Nephron (organoid): ENCODE measurements at regions not wholly inside any gene's neighbourhood (a gene's known extent, or its start where the extent isn't known, plus 50 kb on each side); places are given as distances from the start of the nearest gene placed in this dataset.

Experiments used
- H3K27ac Mint-ChIP-seq, 3 experiments: 2 replicates each; pipeline ENCODE4 v1.8.0; 2020; ENCODE audit warnings: mixed read lengths in 3 of 3, mild to moderate bottlenecking in 2 of 3, moderate library complexity in 1 of 3
- H3K27me3 Mint-ChIP-seq: 2 replicates; pipeline ENCODE4 v1.8.0; 2021; ENCODE audit warnings: low read depth, mild to moderate bottlenecking, moderate library complexity, mixed read lengths
- H3K36me3 Mint-ChIP-seq: 2 replicates; pipeline ENCODE4 v1.8.0; 2020; ENCODE audit warnings: low read depth, mixed read lengths
- H3K4me1 Mint-ChIP-seq: 2 replicates; pipeline ENCODE4 v1.8.0; 2020; ENCODE audit warnings: mixed read lengths
- H3K4me3 Mint-ChIP-seq, 3 experiments: 2 replicates each; pipeline ENCODE4 v1.8.0; 2020; ENCODE audit warnings: mild to moderate bottlenecking in 3 of 3, mixed read lengths in 3 of 3, moderate library complexity in 2 of 3
- H3K9me3 Mint-ChIP-seq: 2 replicates; pipeline ENCODE4 v1.8.0; 2020; ENCODE audit warnings: mixed read lengths
- CTCF ChIP-seq, 3 experiments: fragments of 200-600 bp; sonication (generic); IDR thresholded peaks; one replicate each; pipeline ENCODE4 v1.5.0; 2021; ENCODE audit warnings: antibody characterized with exemption in 3 of 3; ENCODE audit not compliant: unreplicated experiment in 3 of 3

GRCh38 chr13:59111751-59112171 is 1052.0 kb downstream of the DIAPH3 start:
- H3K27me3 Mint-ChIP-seq = no peaks in the 10 kb centered on the region
- peaks cover 8% of the 10 kb centered on the region for H3K4me1 Mint-ChIP-seq
- no peak for TF ChIP-seq CTCF (IDR thresholded peaks at IDR 0.05; ENCODE audit: unreplicated experiment in 3 of 3)
- H3K9me3 Mint-ChIP-seq = peaks cover 4% of the 10 kb centered on the region
- H3K27ac Mint-ChIP-seq = peak overlapping the region in 2 of 3 experiments; percentile 22 to 61
- H3K36me3 Mint-ChIP-seq = no peaks in the 10 kb centered on the region
- no peak overlapping the region for H3K4me3 Mint-ChIP-seq

GRCh38 chr13:59112221-59112718 is 1051.5 kb downstream of the DIAPH3 start:
- Mint-ChIP-seq H3K4me3 (no peak overlapping the region), H3K9me3 (peaks cover 2% of the 10 kb centered on the region), H3K4me1 (peaks cover 8% of the 10 kb centered on the region), H3K27ac (peak overlapping the region in 2 of 3 experiments; percentile 22 to 61), H3K27me3 (no peaks in the 10 kb centered on the region), H3K36me3 (no peaks in the 10 kb centered on the region)
- TF ChIP-seq CTCF (IDR thresholded peaks at IDR 0.05; ENCODE audit: unreplicated experiment in 3 of 3) = no peak

- Mint-ChIP-seq H3K9me3 (no peaks in the 10 kb centered on the region), H3K36me3 (no peaks in the 10 kb centered on the region), H3K4me1 (peaks cover 14% of the 10 kb centered on the region), H3K27me3 (peaks cover under 1% of the 10 kb centered on the region), H3K27ac (no peak overlapping the region), H3K4me3 (no peak overlapping the region)
- TF ChIP-seq CTCF (IDR thresholded peaks at IDR 0.05; ENCODE audit: unreplicated experiment in 3 of 3) = no peak
Measured at GRCh38 chr13:59119475-59119874, 1044.3 kb downstream of the DIAPH3 start.

- peaks cover 3% of the 10 kb centered on the region for H3K27me3 Mint-ChIP-seq
- no peak overlapping the region for H3K4me3 Mint-ChIP-seq
- no peak overlapping the region for H3K27ac Mint-ChIP-seq
- H3K4me1 Mint-ChIP-seq = peaks cover 14% of the 10 kb centered on the region
- no peaks in the 10 kb centered on the region for H3K36me3 Mint-ChIP-seq
- no peaks in the 10 kb centered on the region for H3K9me3 Mint-ChIP-seq
- TF ChIP-seq CTCF (IDR thresholded peaks at IDR 0.05; ENCODE audit: unreplicated experiment in 3 of 3) = no peak
Measured at GRCh38 chr13:59120297-59120843, 1043.4 kb downstream of the DIAPH3 start.

GRCh38 chr13:59121507-59121906 is 1042.2 kb downstream of the DIAPH3 start:
- no peaks in the 10 kb centered on the region for H3K36me3 Mint-ChIP-seq
- H3K27me3 Mint-ChIP-seq = peaks cover 3% of the 10 kb centered on the region
- H3K4me1 Mint-ChIP-seq = peaks cover 14% of the 10 kb centered on the region
- H3K9me3 Mint-ChIP-seq = no peaks in the 10 kb centered on the region
- no peak for TF ChIP-seq CTCF (IDR thresholded peaks at IDR 0.05; ENCODE audit: unreplicated experiment in 3 of 3)
- no peak overlapping the region for H3K4me3 Mint-ChIP-seq
- no peak overlapping the region for H3K27ac Mint-ChIP-seq

- H3K27me3 Mint-ChIP-seq = peaks cover 3% of the 10 kb centered on the region
- H3K36me3 Mint-ChIP-seq = no peaks in the 10 kb centered on the region
- no peak overlapping the region for H3K4me3 Mint-ChIP-seq
- no peak overlapping the region for H3K27ac Mint-ChIP-seq
- no peaks in the 10 kb centered on the region for H3K9me3 Mint-ChIP-seq
- TF ChIP-seq CTCF (IDR thresholded peaks at IDR 0.05; ENCODE audit: unreplicated experiment in 3 of 3) = no peak
- H3K4me1 Mint-ChIP-seq = no peaks in the 10 kb centered on the region
Measured at GRCh38 chr13:59126474-59126873, 1037.3 kb downstream of the DIAPH3 start.
